T-helper 17 cell (primary cell): ENCODE measurements at regions not wholly inside any gene's neighbourhood (a gene's known extent, or its start where the extent isn't known, plus 50 kb on each side); places are given as distances from the start of the nearest gene placed in this dataset.

Source experiments
- ATAC-seq: fragments of 150-1000 bp; cut with Tn5 transposase; 2 replicates; pipeline ENCODE4 v1.10.0; 2021; ENCODE audit warnings: mild to moderate bottlenecking, moderate library complexity
- DNase-seq, 3 donors: peaks; one replicate each; pipeline versions ENCODE4 v3.0.0 to v3.0.0-alpha.2; 2020 to 2021
- H3K9me3 ChIP-seq: one replicate; pipeline ENCODE4 v1.7.0; 2013; ENCODE audit warnings: low read length, mild to moderate bottlenecking; ENCODE audit not compliant: control insufficient read depth, poor library complexity, severe bottlenecking
- H3K27ac Mint-ChIP-seq: one replicate; pipeline ENCODE4 v1.8.0; 2022; ENCODE audit warnings: mild to moderate bottlenecking, moderate library complexity, mixed read lengths
- H3K27me3 Mint-ChIP-seq: one replicate; pipeline ENCODE4 v1.8.0; 2022; ENCODE audit warnings: mixed read lengths
- H3K36me3 Mint-ChIP-seq: one replicate; pipeline ENCODE4 v1.8.0; 2022; ENCODE audit warnings: low read depth, mixed read lengths
- H3K4me1 Mint-ChIP-seq: one replicate; pipeline ENCODE4 v1.8.0; 2022; ENCODE audit warnings: mild to moderate bottlenecking, mixed read lengths
- H3K4me3 Mint-ChIP-seq: one replicate; pipeline ENCODE4 v1.8.0; 2022; ENCODE audit warnings: mild to moderate bottlenecking, moderate library complexity, mixed read lengths

DNA sequence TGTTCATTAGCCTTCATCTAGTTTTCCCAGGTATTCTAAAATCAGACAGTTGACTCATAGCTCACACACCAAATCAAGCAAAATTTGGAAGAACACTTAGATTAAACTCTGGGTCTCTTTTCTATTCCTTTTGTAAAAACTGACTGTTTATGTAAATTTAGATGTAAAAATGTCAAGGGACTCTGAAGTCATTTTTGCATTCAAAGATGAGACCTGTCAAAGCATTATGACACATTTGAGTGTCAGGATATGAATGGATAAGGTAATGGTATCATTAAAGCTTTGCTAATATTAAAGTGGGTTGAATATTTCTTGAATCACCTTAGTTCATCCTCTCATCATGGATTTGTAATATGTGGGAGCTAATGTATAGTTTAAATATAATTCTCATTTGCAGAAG is 348.1 kb upstream of the NRXN1 start:
- no peak for DNase-seq
- ATAC-seq, result no peak
- Mint-ChIP-seq H3K27ac (no peak overlapping the region), H3K27me3 (no peaks in the 10 kb centered on the region), H3K4me3 (no peak overlapping the region), H3K4me1 (no peaks in the 10 kb centered on the region), H3K36me3 (no peaks in the 10 kb centered on the region)
- H3K9me3 ChIP-seq, result no peaks in the 10 kb centered on the region

DNA sequence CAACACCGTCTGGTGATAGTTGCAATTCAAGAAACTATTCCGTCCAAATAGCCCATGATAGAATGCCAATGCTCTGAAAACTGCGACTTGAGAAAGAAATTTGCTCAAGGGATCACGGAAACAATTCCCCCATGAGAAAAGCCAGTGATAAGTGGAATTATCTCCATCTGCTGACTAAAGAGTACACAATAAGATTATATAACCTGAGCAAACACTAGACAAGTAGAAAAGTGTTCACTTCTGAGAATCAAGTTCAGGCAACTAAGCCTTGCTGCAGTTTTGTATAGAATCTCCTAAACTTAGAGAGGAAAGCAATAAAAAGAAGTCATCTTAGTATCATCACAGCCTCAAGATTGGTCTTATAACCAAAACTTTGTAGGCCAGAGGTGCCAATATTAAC is 336.3 kb upstream of the NRXN1 start:
- Mint-ChIP-seq H3K27ac (no peak overlapping the region), H3K4me1 (no peaks in the 10 kb centered on the region), H3K36me3 (no peaks in the 10 kb centered on the region), H3K27me3 (no peaks in the 10 kb centered on the region), H3K4me3 (no peak overlapping the region)
- no peaks in the 10 kb centered on the region for H3K9me3 ChIP-seq
- DNase-seq, result no peak
- ATAC-seq, result no peak

DNA sequence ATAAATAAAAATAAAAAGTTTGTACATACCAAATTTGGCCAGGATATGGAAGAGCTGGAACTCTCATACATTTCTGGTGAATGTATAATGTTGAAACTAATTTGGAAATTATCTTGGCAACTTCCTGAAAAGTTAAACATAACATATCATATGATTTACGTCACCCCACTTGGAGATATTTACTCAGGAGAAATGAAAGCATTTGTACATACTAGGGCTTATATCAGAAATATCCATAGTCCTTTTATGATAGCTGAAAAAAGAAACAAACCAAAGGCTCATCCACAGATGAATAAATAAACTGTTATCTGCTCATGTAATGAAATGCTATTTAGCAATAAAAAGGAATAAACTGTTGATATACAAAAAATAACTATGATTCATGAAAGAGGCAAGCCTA is 318.2 kb upstream of the NRXN1 start:
- no peak for ATAC-seq
- Mint-ChIP-seq H3K27ac (no peak overlapping the region), H3K27me3 (no peaks in the 10 kb centered on the region), H3K36me3 (no peaks in the 10 kb centered on the region), H3K4me1 (no peaks in the 10 kb centered on the region), H3K4me3 (no peak overlapping the region)
- no peak for DNase-seq
- H3K9me3 ChIP-seq, result no peaks in the 10 kb centered on the region

DNA sequence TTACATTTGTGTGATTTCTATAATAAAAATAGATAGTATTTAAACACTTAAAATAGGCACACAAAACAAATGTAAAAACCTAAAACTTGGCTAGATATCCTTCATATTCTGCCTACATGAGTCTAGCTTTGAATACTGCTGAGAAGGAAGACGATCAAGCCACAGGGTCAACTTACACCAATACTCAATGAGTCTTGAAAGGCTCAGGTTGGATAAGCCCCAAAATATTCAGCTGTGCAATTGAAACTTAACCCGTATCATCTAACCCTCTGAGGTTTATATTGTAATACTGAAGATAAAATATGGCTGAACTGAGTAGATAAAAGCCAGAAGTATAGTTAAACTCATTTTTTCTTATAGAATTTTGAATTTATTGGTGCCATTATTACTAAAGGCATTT is 313.0 kb upstream of the NRXN1 start:
- no peak for DNase-seq
- Mint-ChIP-seq H3K4me3 (no peak overlapping the region), H3K36me3 (no peaks in the 10 kb centered on the region), H3K27me3 (no peaks in the 10 kb centered on the region), H3K4me1 (no peaks in the 10 kb centered on the region), H3K27ac (no peak overlapping the region)
- no peaks in the 10 kb centered on the region for H3K9me3 ChIP-seq
- ATAC-seq, result no peak

DNA sequence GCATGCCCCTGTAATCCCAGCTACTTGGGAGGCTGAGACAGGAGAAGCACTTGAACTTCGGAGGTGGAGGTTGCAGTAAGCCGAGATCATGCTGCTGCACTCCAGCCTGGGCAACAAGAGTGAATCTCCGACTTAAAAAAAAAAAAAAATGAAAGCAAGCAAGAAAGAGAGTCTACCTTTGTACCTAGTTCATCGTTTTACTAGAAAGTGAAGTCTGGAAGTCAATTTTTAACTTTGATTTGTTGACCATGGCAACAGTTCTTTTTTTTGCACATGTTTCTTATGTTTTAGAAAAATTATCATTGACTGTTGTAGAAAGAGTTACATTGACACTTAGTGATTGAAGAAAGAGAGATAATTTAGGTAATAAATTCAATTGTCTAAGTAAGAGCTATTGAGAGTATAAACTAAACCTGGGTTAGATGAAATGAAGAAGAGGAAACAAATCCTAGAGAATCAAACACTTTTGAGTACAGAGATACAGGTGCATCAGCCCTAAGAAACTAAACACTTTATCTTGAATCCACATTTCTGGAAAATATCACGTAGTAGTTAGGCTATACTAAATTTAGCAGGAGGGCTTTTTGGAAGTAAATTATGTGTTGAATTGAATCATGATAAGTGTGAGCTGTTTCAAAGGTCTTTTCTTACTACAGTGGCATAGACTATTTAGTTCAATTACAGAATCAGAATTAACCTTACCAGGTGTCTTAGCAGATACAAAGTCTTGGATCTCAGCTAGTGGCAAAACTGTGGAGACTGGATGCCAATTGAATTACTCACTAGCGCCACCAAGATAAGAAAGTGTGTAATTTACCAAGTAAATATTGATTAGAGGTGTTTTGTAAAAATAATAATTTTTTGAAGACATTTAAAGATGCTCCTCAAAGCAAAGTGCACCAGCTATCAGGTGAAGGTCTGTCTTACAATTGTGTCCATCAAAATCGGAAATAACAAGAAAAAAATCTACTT is 303.4 kb upstream of the NRXN1 start:
- Mint-ChIP-seq H3K27me3 (no peaks in the 10 kb centered on the region), H3K27ac (no peak overlapping the region), H3K4me1 (no peaks in the 10 kb centered on the region), H3K4me3 (no peak overlapping the region), H3K36me3 (no peaks in the 10 kb centered on the region)
- no peak for DNase-seq
- ATAC-seq, result no peak
- no peaks in the 10 kb centered on the region for H3K9me3 ChIP-seq

DNA sequence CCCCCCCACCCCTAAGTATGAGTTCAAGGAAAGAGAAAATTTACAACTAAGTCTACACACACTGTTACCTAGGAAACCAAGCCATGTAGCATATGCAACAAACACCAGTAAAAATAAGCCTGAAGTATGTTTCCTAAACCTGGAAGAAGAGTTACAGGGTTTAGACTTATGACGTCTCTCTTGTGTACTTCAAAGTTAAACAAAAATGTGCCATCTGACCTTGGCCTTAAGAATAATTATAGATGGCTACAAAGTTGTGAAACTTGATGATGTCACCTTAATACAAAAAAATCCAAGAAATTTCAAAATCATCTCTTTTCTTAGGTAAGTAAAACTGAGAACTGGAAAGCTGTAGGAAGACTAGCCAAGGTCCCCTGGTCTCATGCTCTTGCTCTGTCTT is 297.6 kb upstream of the NRXN1 start:
- Mint-ChIP-seq H3K27ac (no peak overlapping the region), H3K36me3 (no peaks in the 10 kb centered on the region)
- no peak for DNase-seq

DNA sequence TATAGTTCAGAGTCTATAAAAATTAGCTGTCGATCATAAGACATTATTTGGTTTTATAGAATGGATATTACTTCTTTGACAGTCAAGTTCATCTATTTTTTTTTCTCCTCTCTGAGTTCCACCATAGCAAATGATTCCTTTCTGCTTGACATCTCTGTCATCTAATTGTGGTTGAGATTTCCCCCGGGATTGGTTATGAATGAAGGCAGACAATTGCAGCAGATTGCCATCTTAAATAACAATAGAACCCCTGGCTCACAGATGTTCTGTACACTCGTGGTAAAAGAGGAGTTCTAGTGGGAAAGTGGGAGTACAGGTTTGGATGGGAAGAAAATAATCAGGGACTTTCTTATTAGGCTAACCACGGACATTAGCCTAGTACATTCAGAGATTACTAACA is 292.1 kb upstream of the NRXN1 start:
- H3K9me3 ChIP-seq, result peaks cover 4% of the 10 kb centered on the region
- ATAC-seq, result no peak
- Mint-ChIP-seq H3K27ac (no peak overlapping the region), H3K36me3 (no peaks in the 10 kb centered on the region), H3K4me1 (no peaks in the 10 kb centered on the region), H3K4me3 (no peak overlapping the region), H3K27me3 (no peaks in the 10 kb centered on the region)
- DNase-seq, result no peak

More for the DNA sequence above, 297.6 kb upstream of the NRXN1 start:
- Mint-ChIP-seq H3K27me3 (no peaks in the 10 kb centered on the region), H3K4me1 (no peaks in the 10 kb centered on the region), H3K4me3 (no peak overlapping the region)
- H3K9me3 ChIP-seq, result no peaks in the 10 kb centered on the region
- ATAC-seq, result no peak

DNA sequence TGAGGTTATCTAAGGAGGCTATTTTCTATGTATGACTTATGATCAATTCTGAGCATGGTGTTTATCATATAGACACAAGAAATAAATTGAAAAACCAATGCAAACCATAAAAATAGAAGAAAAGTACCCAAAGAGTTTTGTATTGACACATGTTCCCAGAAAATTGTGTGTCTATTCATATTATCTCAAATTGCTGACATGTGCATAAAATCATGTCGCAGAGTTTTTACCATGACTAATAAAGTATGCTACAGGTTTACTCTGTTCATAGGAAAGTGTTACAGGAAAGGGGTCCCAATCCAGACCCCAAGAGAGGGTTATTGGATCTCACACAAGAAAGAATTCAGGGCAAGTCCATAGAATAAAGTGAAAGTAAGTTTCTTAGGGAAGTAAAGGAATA is 290.7 kb upstream of the NRXN1 start:
- H3K4me3 Mint-ChIP-seq, result no peak overlapping the region
- no peaks in the 10 kb centered on the region for H3K36me3 Mint-ChIP-seq
- no peaks in the 10 kb centered on the region for H3K27me3 Mint-ChIP-seq
- no peak for ATAC-seq
- H3K9me3 ChIP-seq, result peaks cover 4% of the 10 kb centered on the region
- no peaks in the 10 kb centered on the region for H3K4me1 Mint-ChIP-seq
- DNase-seq, result no peak
- no peak overlapping the region for H3K27ac Mint-ChIP-seq

DNA sequence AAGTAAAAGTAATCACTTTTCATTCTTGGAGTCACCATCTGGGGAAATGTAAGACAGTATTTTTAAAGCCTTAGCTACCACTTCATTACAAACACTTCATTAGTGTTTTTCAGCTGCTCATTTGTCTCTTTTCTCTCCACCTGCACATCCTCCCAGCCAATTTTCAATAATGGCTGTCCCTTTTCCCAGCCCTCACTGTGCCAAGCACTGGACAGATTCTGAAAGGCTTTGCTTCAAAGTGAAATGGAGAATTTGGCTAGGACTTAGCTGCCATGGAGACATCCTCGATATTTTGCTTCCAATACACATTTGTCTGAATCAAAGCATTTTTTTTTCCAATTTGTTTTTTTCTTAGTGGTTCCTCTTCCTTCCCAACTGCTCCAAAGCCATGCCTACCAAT is 272.4 kb upstream of the NRXN1 start:
- Mint-ChIP-seq H3K27ac (no peak overlapping the region), H3K4me1 (no peaks in the 10 kb centered on the region), H3K4me3 (no peak overlapping the region), H3K27me3 (no peaks in the 10 kb centered on the region), H3K36me3 (no peaks in the 10 kb centered on the region)
- ATAC-seq (no peak), DNase-seq (no peak)
- no peaks in the 10 kb centered on the region for H3K9me3 ChIP-seq

DNA sequence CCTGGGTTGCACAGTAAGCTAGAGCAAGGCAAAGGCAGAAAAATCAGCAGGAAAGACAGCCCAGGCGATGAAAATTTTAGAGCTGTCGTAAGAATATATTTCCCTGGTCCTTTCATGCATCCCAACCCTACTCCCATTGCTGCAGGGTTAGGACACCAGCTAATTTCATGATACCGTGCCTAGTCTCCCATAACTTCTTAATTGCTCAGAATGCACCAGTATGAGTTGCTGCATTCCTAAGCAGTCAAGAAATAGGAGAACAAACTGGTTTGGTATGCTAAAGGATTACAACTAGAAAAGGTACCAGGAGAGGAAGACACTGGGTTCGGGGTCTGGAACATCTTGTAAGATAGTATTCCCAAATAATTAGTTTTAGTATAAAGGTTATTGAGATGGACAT is 269.4 kb upstream of the NRXN1 start:
- Mint-ChIP-seq H3K27me3 (no peaks in the 10 kb centered on the region), H3K27ac (no peak overlapping the region), H3K4me1 (no peaks in the 10 kb centered on the region), H3K36me3 (no peaks in the 10 kb centered on the region), H3K4me3 (no peak overlapping the region)
- no peaks in the 10 kb centered on the region for H3K9me3 ChIP-seq
- DNase-seq, result no peak
- ATAC-seq, result no peak

DNA sequence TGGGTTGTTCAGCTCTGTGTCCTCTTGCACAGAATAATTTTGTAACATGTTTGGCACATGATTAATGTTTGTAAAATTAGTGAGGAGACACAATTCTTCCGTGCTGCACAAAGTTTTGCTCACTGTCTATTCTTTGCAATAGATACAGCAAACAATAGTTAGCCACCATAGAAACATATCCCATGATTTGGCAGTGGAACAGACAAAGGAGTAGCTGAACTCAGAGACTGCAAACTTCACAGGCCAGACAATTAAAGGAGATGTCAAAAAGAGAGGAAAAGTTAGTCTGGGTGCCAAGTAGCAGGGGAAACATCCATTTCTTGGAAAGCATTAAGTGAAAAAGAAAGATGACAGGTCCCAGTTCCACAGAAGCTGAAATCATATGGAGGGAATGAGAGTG is 267.4 kb upstream of the NRXN1 start:
- Mint-ChIP-seq H3K4me3 (no peak overlapping the region), H3K27ac (no peak overlapping the region), H3K4me1 (no peaks in the 10 kb centered on the region), H3K36me3 (no peaks in the 10 kb centered on the region), H3K27me3 (no peaks in the 10 kb centered on the region)
- ATAC-seq (no peak), DNase-seq (no peak)
- no peaks in the 10 kb centered on the region for H3K9me3 ChIP-seq

DNA sequence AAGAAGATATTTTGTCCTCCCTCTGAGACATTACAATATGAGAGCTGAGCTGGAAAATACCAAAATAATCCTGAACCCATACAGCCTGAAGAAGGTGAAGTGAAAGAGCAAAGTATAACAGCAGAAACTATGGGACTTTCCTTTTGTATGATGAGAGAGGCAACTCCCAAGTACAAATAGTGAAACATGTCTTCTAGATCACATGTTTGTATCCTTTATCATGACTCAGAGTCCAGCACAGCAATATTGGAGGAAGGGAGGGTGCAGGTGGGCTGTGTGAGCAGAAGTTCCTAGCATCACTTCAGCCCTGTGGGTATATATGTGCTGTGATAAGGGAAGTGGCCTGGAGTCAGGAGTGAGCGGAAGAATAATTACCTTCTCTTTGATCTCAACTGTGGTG is 265.6 kb upstream of the NRXN1 start:
- Mint-ChIP-seq H3K4me1 (no peaks in the 10 kb centered on the region), H3K4me3 (no peak overlapping the region), H3K27me3 (no peaks in the 10 kb centered on the region), H3K36me3 (no peaks in the 10 kb centered on the region), H3K27ac (no peak overlapping the region)
- ATAC-seq, result no peak
- no peak for DNase-seq
- H3K9me3 ChIP-seq, result no peaks in the 10 kb centered on the region

DNA sequence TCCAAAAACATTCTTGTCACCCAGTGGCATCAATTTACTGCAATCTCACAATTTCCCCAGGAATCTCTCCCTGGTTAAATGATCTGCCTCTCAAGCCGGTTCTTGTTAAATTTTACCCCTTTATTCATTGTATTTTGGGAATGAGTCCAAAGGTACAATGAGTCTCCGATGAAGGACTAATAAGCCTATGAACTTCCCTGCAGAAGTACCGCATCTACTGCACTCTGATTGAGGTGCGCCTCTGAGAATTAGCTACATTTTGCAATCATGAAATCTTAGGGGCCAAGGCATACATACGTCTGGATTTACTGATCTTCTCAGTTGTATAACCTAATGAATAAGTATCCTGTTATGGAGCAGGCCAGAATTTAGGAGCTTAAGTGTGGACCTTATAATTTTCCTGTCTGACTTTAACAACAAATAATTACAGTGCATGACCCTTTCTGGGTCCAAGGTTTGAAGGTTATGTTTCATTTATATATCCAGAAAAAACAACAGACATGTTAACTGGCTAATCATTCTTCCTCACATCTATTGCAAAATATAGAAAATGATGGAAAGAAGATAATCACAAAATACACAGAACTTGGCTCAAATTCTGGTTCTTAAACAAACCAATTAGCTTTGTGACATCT is 261.8 kb upstream of the NRXN1 start:
- ATAC-seq, result no peak
- no peaks in the 10 kb centered on the region for H3K9me3 ChIP-seq
- Mint-ChIP-seq H3K27ac (no peak overlapping the region), H3K4me3 (no peak overlapping the region), H3K27me3 (no peaks in the 10 kb centered on the region), H3K36me3 (no peaks in the 10 kb centered on the region), H3K4me1 (no peaks in the 10 kb centered on the region)
- DNase-seq, result no peak
